ENCODE measurements at regions not wholly inside any gene's neighbourhood (a gene's known extent, or its start where the extent isn't known, plus 50 kb on each side); places are given as distances from the start of the nearest gene placed in this dataset.

- TF ChIP-seq TEAD4 (IDR thresholded peaks at IDR 0.05; ENCODE audit: borderline replicate concordance, insufficient read depth) (no peak), JUND (IDR thresholded peaks at IDR 0.05) (no peak), MEF2A (IDR thresholded peaks at IDR 0.05; ENCODE audit: borderline replicate concordance, low read depth) (no peak), SMC3 (IDR thresholded peaks at IDR 0.05; ENCODE audit: low read depth, low read length) (no peak), GABPA (IDR thresholded peaks at IDR 0.05; ENCODE audit: low read depth) (no peak), EZH2phosphoT487 (IDR thresholded peaks at IDR 0.05; ENCODE audit: borderline replicate concordance, low read depth) (no peak), TCF12 (IDR thresholded peaks at IDR 0.05) (no peak), FOSL2 (IDR thresholded peaks at IDR 0.05; ENCODE audit: borderline replicate concordance, low read depth) (no peak), CTCF (IDR thresholded peaks at IDR 0.05) (no peak), CHD2 (IDR thresholded peaks at IDR 0.05; ENCODE audit: low read length, partially characterized antibody) (no peak), ELF1 (IDR thresholded peaks at IDR 0.05) (no peak), POLR2AphosphoS5 (IDR thresholded peaks at IDR 0.05; ENCODE audit: low read depth, low read length) (no peak), RCOR1 (IDR thresholded peaks at IDR 0.05; ENCODE audit: low read length) (no peak), TAF1 (IDR thresholded peaks at IDR 0.05; ENCODE audit: borderline replicate concordance, low read depth, low read length) (no peak), GATA2 (CRISPR knock-in tag; IDR thresholded peaks at IDR 0.05) (no peak), MXI1 (IDR thresholded peaks at IDR 0.05; ENCODE audit: low read depth, low read length) (no peak), FOXJ3 (CRISPR knock-in tag; IDR thresholded peaks at IDR 0.05) (no peak)
- TF ChIP-seq, protein P1, sequence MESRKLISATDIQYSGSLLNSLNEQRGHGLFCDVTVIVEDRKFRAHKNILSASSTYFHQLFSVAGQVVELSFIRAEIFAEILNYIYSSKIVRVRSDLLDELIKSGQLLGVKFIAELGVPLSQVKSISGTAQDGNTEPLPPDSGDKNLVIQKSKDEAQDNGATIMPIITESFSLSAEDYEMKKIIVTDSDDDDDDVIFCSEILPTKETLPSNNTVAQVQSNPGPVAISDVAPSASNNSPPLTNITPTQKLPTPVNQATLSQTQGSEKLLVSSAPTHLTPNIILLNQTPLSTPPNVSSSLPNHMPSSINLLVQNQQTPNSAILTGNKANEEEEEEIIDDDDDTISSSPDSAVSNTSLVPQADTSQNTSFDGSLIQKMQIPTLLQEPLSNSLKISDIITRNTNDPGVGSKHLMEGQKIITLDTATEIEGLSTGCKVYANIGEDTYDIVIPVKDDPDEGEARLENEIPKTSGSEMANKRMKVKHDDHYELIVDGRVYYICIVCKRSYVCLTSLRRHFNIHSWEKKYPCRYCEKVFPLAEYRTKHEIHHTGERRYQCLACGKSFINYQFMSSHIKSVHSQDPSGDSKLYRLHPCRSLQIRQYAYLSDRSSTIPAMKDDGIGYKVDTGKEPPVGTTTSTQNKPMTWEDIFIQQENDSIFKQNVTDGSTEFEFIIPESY (IDR thresholded peaks at IDR 0.05; ENCODE audit: borderline replicate concordance, low read depth) = no peak
- TF ChIP-seq, protein P2, sequence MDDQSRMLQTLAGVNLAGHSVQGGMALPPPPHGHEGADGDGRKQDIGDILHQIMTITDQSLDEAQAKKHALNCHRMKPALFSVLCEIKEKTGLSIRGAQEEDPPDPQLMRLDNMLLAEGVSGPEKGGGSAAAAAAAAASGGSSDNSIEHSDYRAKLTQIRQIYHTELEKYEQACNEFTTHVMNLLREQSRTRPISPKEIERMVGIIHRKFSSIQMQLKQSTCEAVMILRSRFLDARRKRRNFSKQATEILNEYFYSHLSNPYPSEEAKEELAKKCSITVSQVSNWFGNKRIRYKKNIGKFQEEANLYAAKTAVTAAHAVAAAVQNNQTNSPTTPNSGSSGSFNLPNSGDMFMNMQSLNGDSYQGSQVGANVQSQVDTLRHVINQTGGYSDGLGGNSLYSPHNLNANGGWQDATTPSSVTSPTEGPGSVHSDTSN (IDR thresholded peaks at IDR 0.05) = no peak
- TF ChIP-seq, protein P3, sequence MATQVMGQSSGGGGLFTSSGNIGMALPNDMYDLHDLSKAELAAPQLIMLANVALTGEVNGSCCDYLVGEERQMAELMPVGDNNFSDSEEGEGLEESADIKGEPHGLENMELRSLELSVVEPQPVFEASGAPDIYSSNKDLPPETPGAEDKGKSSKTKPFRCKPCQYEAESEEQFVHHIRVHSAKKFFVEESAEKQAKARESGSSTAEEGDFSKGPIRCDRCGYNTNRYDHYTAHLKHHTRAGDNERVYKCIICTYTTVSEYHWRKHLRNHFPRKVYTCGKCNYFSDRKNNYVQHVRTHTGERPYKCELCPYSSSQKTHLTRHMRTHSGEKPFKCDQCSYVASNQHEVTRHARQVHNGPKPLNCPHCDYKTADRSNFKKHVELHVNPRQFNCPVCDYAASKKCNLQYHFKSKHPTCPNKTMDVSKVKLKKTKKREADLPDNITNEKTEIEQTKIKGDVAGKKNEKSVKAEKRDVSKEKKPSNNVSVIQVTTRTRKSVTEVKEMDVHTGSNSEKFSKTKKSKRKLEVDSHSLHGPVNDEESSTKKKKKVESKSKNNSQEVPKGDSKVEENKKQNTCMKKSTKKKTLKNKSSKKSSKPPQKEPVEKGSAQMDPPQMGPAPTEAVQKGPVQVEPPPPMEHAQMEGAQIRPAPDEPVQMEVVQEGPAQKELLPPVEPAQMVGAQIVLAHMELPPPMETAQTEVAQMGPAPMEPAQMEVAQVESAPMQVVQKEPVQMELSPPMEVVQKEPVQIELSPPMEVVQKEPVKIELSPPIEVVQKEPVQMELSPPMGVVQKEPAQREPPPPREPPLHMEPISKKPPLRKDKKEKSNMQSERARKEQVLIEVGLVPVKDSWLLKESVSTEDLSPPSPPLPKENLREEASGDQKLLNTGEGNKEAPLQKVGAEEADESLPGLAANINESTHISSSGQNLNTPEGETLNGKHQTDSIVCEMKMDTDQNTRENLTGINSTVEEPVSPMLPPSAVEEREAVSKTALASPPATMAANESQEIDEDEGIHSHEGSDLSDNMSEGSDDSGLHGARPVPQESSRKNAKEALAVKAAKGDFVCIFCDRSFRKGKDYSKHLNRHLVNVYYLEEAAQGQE (IDR thresholded peaks at IDR 0.05; ENCODE audit: low read depth, low read length) = no peak
These were observed 51.8 kb upstream of the TLE1 start for GRCh38 chr9:81741103-81741502.

More at GRCh38 chr9:81741103-81741502, 51.8 kb upstream of the TLE1 start:
- ChIA-PET POLR2A (no interaction called here), CTCF (interaction anchor here (1.2 kb wide), 1 partner anchor 11 kb away, joined by 3 read pairs; no protein-coding TSS in a partner anchor)
- H3K9ac ChIP-seq = no peak overlapping the region
- no peak overlapping the region for H3K27ac ChIP-seq (ENCODE audit: low read depth in 2 of 2, low read length in 1 of 2)
- no peaks in the 10 kb centered on the region for H4K20me1 ChIP-seq (ENCODE audit: insufficient read depth)
- no peaks in the 10 kb centered on the region for H3K27me3 ChIP-seq (ENCODE audit: insufficient read depth)
- H3K4me1 ChIP-seq (ENCODE audit: control insufficient read depth in 1 of 2, insufficient read depth in 2 of 2, low read depth in 1 of 2, low read length in 1 of 2) = no peaks in the 10 kb centered on the region
- H3K9me3 ChIP-seq = peaks cover 12% of the 10 kb centered on the region
- DNase-seq = no peak
- H3K36me3 ChIP-seq (replicated peaks in 1 of 2; ENCODE audit: control insufficient read depth in 1 of 2, insufficient read depth in 2 of 2, low read length in 1 of 2) = no peaks in the 10 kb centered on the region
- H3K4me3 ChIP-seq (ENCODE audit: low read depth in 2 of 2, low read length in 1 of 2) = no peak overlapping the region
- H3K79me2 ChIP-seq (ENCODE audit: insufficient read depth) = no peaks in the 10 kb centered on the region
- peaks cover 10% of the 10 kb centered on the region for H3F3A ChIP-seq (replicated peaks; ENCODE audit: insufficient read depth)
- no peak overlapping the region for H2AFZ ChIP-seq (ENCODE audit: low read depth)
- H3K4me2 ChIP-seq = no peak overlapping the region
- H3K9me2 ChIP-seq = no peaks in the 10 kb centered on the region
